H1 (cell line): ENCODE measurements at regions not wholly inside any gene's neighbourhood (a gene's known extent, or its start where the extent isn't known, plus 50 kb on each side); places are given as distances from the start of the nearest gene placed in this dataset.

Experiments used
- CTCF ChIA-PET: fragments of 300-600 bp; sonication (Branson Sonifier 250); formaldehyde crosslinking; loops from one replicate; lab custom pipeline; 2021; ENCODE audit not compliant: partially characterized antibody; lab: Charles Lee
- POLR2A ChIA-PET: fragments of 300-600 bp; sonication (Branson Sonifier 250); formaldehyde crosslinking; loops from one replicate; lab custom pipeline; 2021; ENCODE audit warnings: inconsistent platforms; ENCODE audit not compliant: partially characterized antibody; lab: Charles Lee
- DNase-seq, 2 experiments: peaks; one replicate each; pipeline versions ENCODE4 v3.0.0 to v3.0.0-alpha.2; 2010 to 2022; ENCODE audit warnings: low spot score in 2 of 2, low read depth in 1 of 2, mixed read lengths in 1 of 2
- FAIRE-seq: peaks from 2 replicates; lab custom pipeline; 2011; peaks lifted over from hg19 to GRCh38; lab: Jason Lieb, UNC
- H2AFZ ChIP-seq: 2 replicates; pipeline ENCODE4 v1.8.1; 2012; ENCODE audit warnings: low read length, inconsistent platforms
- H2AK5ac ChIP-seq: 2 replicates; pipeline ENCODE4 v1.6.1; 2013; ENCODE audit warnings: low read depth, low read length
- H2BK120ac ChIP-seq: replicated peaks from 2 replicates; pipeline ENCODE3; 2013; ENCODE audit warnings: low read depth, low read length, inconsistent platforms
- H2BK12ac ChIP-seq: 2 replicates; pipeline ENCODE4 v1.6.1; 2013; ENCODE audit warnings: low read depth, low read length
- H2BK15ac ChIP-seq: 2 replicates; pipeline ENCODE4 v1.6.1; 2013; ENCODE audit warnings: low read length
- H2BK20ac ChIP-seq: 2 replicates; pipeline ENCODE4 v1.6.1; 2013; ENCODE audit warnings: low read length
- H2BK5ac ChIP-seq: 2 replicates; pipeline ENCODE4 v1.6.1; 2013; ENCODE audit warnings: low read depth, low read length
- H3K14ac ChIP-seq: 2 replicates; pipeline ENCODE4 v1.6.1; 2013; ENCODE audit warnings: inconsistent platforms; ENCODE audit not compliant: insufficient read length
- H3K18ac ChIP-seq: 2 replicates; pipeline ENCODE4 v1.6.1; 2013; ENCODE audit warnings: low read length; ENCODE audit errors: extremely low read depth
- H3K23ac ChIP-seq: 2 replicates; pipeline ENCODE4 v1.6.1; 2013; ENCODE audit warnings: inconsistent platforms; ENCODE audit not compliant: insufficient read length
- H3K23me2 ChIP-seq: 2 replicates; pipeline ENCODE4 v1.6.1; 2013; ENCODE audit warnings: low read depth, low read length
- H3K27ac ChIP-seq: 2 replicates; pipeline ENCODE4 v1.6.1; 2011; ENCODE audit warnings: low read depth, low read length, inconsistent platforms
- H3K27me3 ChIP-seq, 4 experiments: replicated peaks in 1 of 4; 1 replicate in 1 of 4; 2 replicates in 3 of 4; pipeline versions ENCODE4 v1.6.1 to v1.8.1; 2011 to 2013; ENCODE audit warnings: low read length in 3 of 4, mild to moderate bottlenecking in 3 of 4, inconsistent platforms in 2 of 4, mixed read lengths in 2 of 4, moderate library complexity in 1 of 4; ENCODE audit not compliant: control insufficient read depth in 3 of 4, insufficient read depth in 3 of 4; ENCODE audit errors: extremely low read depth in 1 of 4
- H3K36me3 ChIP-seq, 4 experiments: 2 replicates each; pipeline versions ENCODE4 v1.6.1 to v1.8.1; 2011 to 2013; ENCODE audit warnings: mild to moderate bottlenecking in 4 of 4, low read length in 3 of 4, moderate library complexity in 2 of 4, control low read depth in 1 of 4, inconsistent platforms in 1 of 4; ENCODE audit not compliant: insufficient read depth in 4 of 4, control insufficient read depth in 2 of 4
- H3K4ac ChIP-seq: replicated peaks from 2 replicates; pipeline ENCODE3; 2013; ENCODE audit warnings: low read length, low read depth, mixed read lengths, inconsistent platforms; ENCODE audit not compliant: insufficient read length
- H3K4me1 ChIP-seq, 4 experiments: replicated peaks in 1 of 4; 1 replicate in 1 of 4; 2 replicates in 3 of 4; pipeline versions ENCODE4 v1.6.1 to v1.8.1; 2011 to 2013; ENCODE audit warnings: low read length in 3 of 4, inconsistent platforms in 2 of 4, mixed read lengths in 1 of 4; ENCODE audit not compliant: insufficient read depth in 4 of 4, control insufficient read depth in 3 of 4
- H3K4me2 ChIP-seq, 2 experiments: 2 replicates each; pipeline versions ENCODE4 v1.6.1 to v1.8.1; 2011 to 2013; ENCODE audit warnings: low read depth in 2 of 2, low read length in 2 of 2, control low read depth in 1 of 2, inconsistent platforms in 1 of 2, mild to moderate bottlenecking in 1 of 2; ENCODE audit not compliant: insufficient read depth in 1 of 2
- H3K4me3 ChIP-seq, 4 experiments: fragments of 200-600, 300-600 bp in 1 of 4; sonication (generic), shearing (Covaris generic), sonication (Bioruptor Twin) in 1 of 4; 2 replicates each; pipeline versions ENCODE4 v1.5.1 to v1.8.1; 2011 to 2016; ENCODE audit warnings: low read length in 4 of 4, low read depth in 3 of 4, control low read depth in 2 of 4, inconsistent platforms in 2 of 4, mild to moderate bottlenecking in 2 of 4, mixed read lengths in 1 of 4, moderate library complexity in 1 of 4; ENCODE audit not compliant: insufficient read depth in 2 of 4; ENCODE audit errors: extremely low read depth in 1 of 4
- H3K56ac ChIP-seq: replicated peaks from 2 replicates; pipeline ENCODE3; 2013; ENCODE audit warnings: low read depth, mild to moderate bottlenecking, mixed read lengths, low read length, inconsistent platforms; ENCODE audit not compliant: insufficient read length
- H3K79me1 ChIP-seq: 2 replicates; pipeline ENCODE4 v1.6.1; 2013; ENCODE audit warnings: low read depth, low read length, control low read depth
- H3K79me2 ChIP-seq, 2 experiments: 2 replicates each; pipeline versions ENCODE4 v1.6.1 to v1.8.1; 2012 to 2013; ENCODE audit warnings: low read length in 2 of 2, mild to moderate bottlenecking in 2 of 2, inconsistent platforms in 1 of 2; ENCODE audit not compliant: insufficient read depth in 2 of 2, control insufficient read depth in 1 of 2
- H3K9ac ChIP-seq, 4 experiments: replicated peaks in 1 of 4; 1 replicate in 1 of 4; 2 replicates in 3 of 4; pipeline versions ENCODE4 v1.6.1 to v1.8.1; 2011 to 2013; ENCODE audit warnings: low read depth in 3 of 4, low read length in 3 of 4, control low read depth in 2 of 4, mild to moderate bottlenecking in 2 of 4, moderate library complexity in 2 of 4, inconsistent platforms in 1 of 4; ENCODE audit errors: extremely low read depth in 1 of 4
- H3K9me3 ChIP-seq, 2 experiments: 2 replicates each; pipeline versions ENCODE4 v1.6.1 to v1.8.1; 2012 to 2013; ENCODE audit warnings: mild to moderate bottlenecking in 2 of 2, moderate library complexity in 2 of 2, control low read depth in 1 of 2, inconsistent platforms in 1 of 2, low read depth in 1 of 2, low read length in 1 of 2, mixed read lengths in 1 of 2; ENCODE audit not compliant: insufficient read depth in 2 of 2
- H4K20me1 ChIP-seq, 2 experiments: replicated peaks in 1 of 2; 2 replicates each; pipeline versions ENCODE3 to v1.8.1; 2011 to 2013; ENCODE audit warnings: inconsistent platforms in 2 of 2, low read length in 2 of 2, mild to moderate bottlenecking in 1 of 2; ENCODE audit not compliant: insufficient read depth in 2 of 2, control insufficient read depth in 1 of 2
- H4K5ac ChIP-seq: 2 replicates; pipeline ENCODE4 v1.6.1; 2013; ENCODE audit warnings: low read length, low read depth, mixed read lengths, inconsistent platforms; ENCODE audit not compliant: insufficient read length
- H4K8ac ChIP-seq: 2 replicates; pipeline ENCODE4 v1.8.0; 2013; ENCODE audit warnings: mild to moderate bottlenecking, moderate library complexity, low read length, inconsistent platforms; ENCODE audit not compliant: insufficient read depth; ENCODE audit errors: extremely low read depth
- H4K91ac ChIP-seq: replicated peaks from 2 replicates; pipeline ENCODE3; 2013; ENCODE audit warnings: low read length, mixed read lengths, inconsistent platforms; ENCODE audit not compliant: insufficient read length
- BRCA1 ChIP-seq: IDR thresholded peaks from 2 replicates; pipeline ENCODE4 v1.6.1; 2012; ENCODE audit warnings: low read depth, low read length, improper control_type of control experiment
- CHD1 ChIP-seq: IDR thresholded peaks from 2 replicates; pipeline ENCODE4 v1.6.1; 2012; ENCODE audit warnings: low read depth, low read length, improper control_type of control experiment
- CTBP2 ChIP-seq: IDR thresholded peaks from 2 replicates; pipeline ENCODE4 v1.7.0; 2011; ENCODE audit warnings: borderline replicate concordance, mild to moderate bottlenecking, moderate library complexity, mixed read lengths, low read length; ENCODE audit not compliant: insufficient read depth, insufficient read length
- RFX5 ChIP-seq: IDR thresholded peaks from 2 replicates; pipeline ENCODE4 v1.6.1; 2011; ENCODE audit warnings: low read depth, low read length, improper control_type of control experiment, borderline replicate concordance
- TAF1 ChIP-seq: IDR thresholded peaks from 2 replicates; pipeline ENCODE4 v1.6.1; 2011; ENCODE audit warnings: mild to moderate bottlenecking, low read depth, low read length
- TAF7 ChIP-seq: optimal IDR thresholded peaks from 2 replicates; pipeline ENCODE3; 2011; ENCODE audit warnings: low read depth, mild to moderate bottlenecking, inconsistent platforms, low read length, moderate library complexity, borderline replicate concordance
- WGBS, 2 experiments: shearing (Covaris generic) in 1 of 2; methylation state at CpG; one replicate each; pipeline versions ENCODE4 v1.1.6 to v1.1.7; 2013 to 2015; ENCODE audit warnings: low lambda C conversion rate in 2 of 2, mixed read lengths in 2 of 2, inconsistent platforms in 1 of 2, low coverage in 1 of 2, missing lambda C conversion rate in 1 of 2; ENCODE audit not compliant: insufficient replicate concordance in 2 of 2, insufficient coverage in 1 of 2, insufficient read length in 1 of 2; ENCODE audit errors: extremely low coverage in 1 of 2, missing lambda C conversion rate in 1 of 2; 5-methylcytosine and 5-hydroxymethylcytosine counted together

- Histone ChIP-seq H3K4me2 (no peak overlapping the region), H2AK5ac (no peak overlapping the region), H3K4me1 (no peaks in the 10 kb centered on the region), H4K5ac (no peak overlapping the region), H3K27ac (no peak overlapping the region), H3K18ac (no peak overlapping the region), H3K14ac (no peak overlapping the region), H3K79me2 (no peaks in the 10 kb centered on the region), H3K79me1 (no peaks in the 10 kb centered on the region), H2BK20ac (no peak overlapping the region), H3K23me2 (no peaks in the 10 kb centered on the region), H4K8ac (no peak overlapping the region), H3K9ac (no peak overlapping the region), H2BK5ac (no peak overlapping the region), H4K91ac (no peak overlapping the region), H2BK120ac (no peak overlapping the region), H2AFZ (no peak overlapping the region), H2BK15ac (no peak overlapping the region), H4K20me1 (no peaks in the 10 kb centered on the region), H2BK12ac (no peak overlapping the region), H3K56ac (no peak overlapping the region), H3K23ac (no peak overlapping the region), H3K4ac (no peak overlapping the region), H3K36me3 (no peaks in the 10 kb centered on the region), H3K9me3 (no peaks in the 10 kb centered on the region), H3K4me3 (no peak overlapping the region), H3K27me3 (peaks cover 0 to 2% (median 0%) of the 10 kb centered on the region in 4 experiments; a peak in 1 of 7 replicates)
- FAIRE-seq (no peak), DNase-seq (no peak)
- ChIA-PET POLR2A (no interaction called here), CTCF (no interaction called here)
- TF ChIP-seq RFX5: no peak
- TF ChIP-seq BRCA1: no peak
- TF ChIP-seq TAF1: no peak
- no peak for TF ChIP-seq CHD1
- TF ChIP-seq TAF7: no peak
- TF ChIP-seq CTBP2: no peak
- WGBS, 2 experiments: 100% methylated on average over 3 of the region's 3 CpGs; no CpG with 5 or more reads in 1 of the 2 experiments
These were observed 276.0 kb upstream of the TTC14 start for GRCh38 chr3:180325958-180326357.
